HL-60 (cell line): ENCODE measurements at regions not wholly inside any gene's neighbourhood (a gene's known extent, or its start where the extent isn't known, plus 50 kb on each side); places are given as distances from the start of the nearest gene placed in this dataset.
"Not testable (repeated sequence)": the region's sequence is repeated elsewhere in the genome, so short reads cannot be mapped to it uniquely, and the experiment has no call there.

ENCODE experiments used
- DNase-seq, 2 experiments: peaks; one replicate each; pipeline ENCODE4 v3.0.0-alpha.2; 2010 to 2020; ENCODE audit warnings: low read depth in 1 of 2, low spot score in 1 of 2
- H3K27ac ChIP-seq: fragments of 250-450 bp; sonication (Bioruptor Pico); replicated peaks from 2 replicates; pipeline ENCODE4 v1.5.1; 2020; ENCODE audit warnings: mild to moderate bottlenecking, moderate library complexity
- H3K27me3 ChIP-seq: fragments of 250-450 bp; sonication (Bioruptor Pico); 2 replicates; pipeline ENCODE4 v1.5.1; 2021; ENCODE audit warnings: mild to moderate bottlenecking, moderate library complexity; ENCODE audit not compliant: insufficient read depth, poor library complexity, severe bottlenecking
- H3K4me3 ChIP-seq: replicated peaks from 2 replicates; pipeline ENCODE4 v1.5.1; 2011; ENCODE audit warnings: mild to moderate bottlenecking, control low read depth, low read length; ENCODE audit not compliant: insufficient read depth
- CTCF ChIP-seq: IDR thresholded peaks from one replicate; pipeline ENCODE4 v1.5.1; 2011; ENCODE audit warnings: low read length, control low read depth, inconsistent platforms; ENCODE audit not compliant: insufficient read depth
- GABPA ChIP-seq: IDR thresholded peaks from 2 replicates; pipeline ENCODE4 v1.6.1; 2012; ENCODE audit warnings: low read depth
- POLR2AphosphoS5 ChIP-seq: IDR thresholded peaks from 2 replicates; pipeline ENCODE4 v1.6.1; 2012; ENCODE audit warnings: low read depth
- SPI1 ChIP-seq: IDR thresholded peaks from 2 replicates; pipeline ENCODE4 v1.6.1; 2012; ENCODE audit warnings: low read depth, mild to moderate bottlenecking, borderline replicate concordance
- TF ChIP-seq, protein P1 (sequence below): IDR thresholded peaks from 2 replicates; pipeline ENCODE4 v1.6.1; 2012; ENCODE audit warnings: low read depth; ENCODE audit not compliant: insufficient replicate concordance

DNA sequence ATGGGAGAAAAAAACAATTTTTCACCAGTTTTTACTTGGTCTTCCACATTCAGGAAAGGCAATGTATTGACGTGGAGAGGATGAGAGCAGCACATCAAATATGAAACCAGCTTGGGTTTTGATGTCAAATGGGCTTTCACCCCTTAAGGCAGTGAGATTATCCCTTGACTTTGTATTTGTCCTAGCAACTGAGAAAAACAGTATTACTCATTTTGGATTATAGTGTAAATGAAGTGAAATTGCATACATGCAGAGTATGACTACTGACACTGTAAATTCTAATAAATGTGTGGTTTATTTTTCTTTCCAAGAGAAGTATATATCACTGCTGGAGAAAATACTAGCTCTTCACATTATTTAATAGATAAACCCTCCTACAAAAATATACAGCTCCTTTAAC lies 863.6 kb upstream of the IGFBP7 start:
- Histone ChIP-seq H3K27me3 (no peaks in the 10 kb centered on the region), H3K4me3 (no peak overlapping the region), H3K27ac (no peak overlapping the region)
- TF ChIP-seq SPI1 = no peak
- TF ChIP-seq, protein P1, sequence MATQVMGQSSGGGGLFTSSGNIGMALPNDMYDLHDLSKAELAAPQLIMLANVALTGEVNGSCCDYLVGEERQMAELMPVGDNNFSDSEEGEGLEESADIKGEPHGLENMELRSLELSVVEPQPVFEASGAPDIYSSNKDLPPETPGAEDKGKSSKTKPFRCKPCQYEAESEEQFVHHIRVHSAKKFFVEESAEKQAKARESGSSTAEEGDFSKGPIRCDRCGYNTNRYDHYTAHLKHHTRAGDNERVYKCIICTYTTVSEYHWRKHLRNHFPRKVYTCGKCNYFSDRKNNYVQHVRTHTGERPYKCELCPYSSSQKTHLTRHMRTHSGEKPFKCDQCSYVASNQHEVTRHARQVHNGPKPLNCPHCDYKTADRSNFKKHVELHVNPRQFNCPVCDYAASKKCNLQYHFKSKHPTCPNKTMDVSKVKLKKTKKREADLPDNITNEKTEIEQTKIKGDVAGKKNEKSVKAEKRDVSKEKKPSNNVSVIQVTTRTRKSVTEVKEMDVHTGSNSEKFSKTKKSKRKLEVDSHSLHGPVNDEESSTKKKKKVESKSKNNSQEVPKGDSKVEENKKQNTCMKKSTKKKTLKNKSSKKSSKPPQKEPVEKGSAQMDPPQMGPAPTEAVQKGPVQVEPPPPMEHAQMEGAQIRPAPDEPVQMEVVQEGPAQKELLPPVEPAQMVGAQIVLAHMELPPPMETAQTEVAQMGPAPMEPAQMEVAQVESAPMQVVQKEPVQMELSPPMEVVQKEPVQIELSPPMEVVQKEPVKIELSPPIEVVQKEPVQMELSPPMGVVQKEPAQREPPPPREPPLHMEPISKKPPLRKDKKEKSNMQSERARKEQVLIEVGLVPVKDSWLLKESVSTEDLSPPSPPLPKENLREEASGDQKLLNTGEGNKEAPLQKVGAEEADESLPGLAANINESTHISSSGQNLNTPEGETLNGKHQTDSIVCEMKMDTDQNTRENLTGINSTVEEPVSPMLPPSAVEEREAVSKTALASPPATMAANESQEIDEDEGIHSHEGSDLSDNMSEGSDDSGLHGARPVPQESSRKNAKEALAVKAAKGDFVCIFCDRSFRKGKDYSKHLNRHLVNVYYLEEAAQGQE = no peak
- no peak for TF ChIP-seq CTCF
- TF ChIP-seq POLR2AphosphoS5 = no peak
- TF ChIP-seq GABPA = no peak
- DNase-seq = no peak

DNA sequence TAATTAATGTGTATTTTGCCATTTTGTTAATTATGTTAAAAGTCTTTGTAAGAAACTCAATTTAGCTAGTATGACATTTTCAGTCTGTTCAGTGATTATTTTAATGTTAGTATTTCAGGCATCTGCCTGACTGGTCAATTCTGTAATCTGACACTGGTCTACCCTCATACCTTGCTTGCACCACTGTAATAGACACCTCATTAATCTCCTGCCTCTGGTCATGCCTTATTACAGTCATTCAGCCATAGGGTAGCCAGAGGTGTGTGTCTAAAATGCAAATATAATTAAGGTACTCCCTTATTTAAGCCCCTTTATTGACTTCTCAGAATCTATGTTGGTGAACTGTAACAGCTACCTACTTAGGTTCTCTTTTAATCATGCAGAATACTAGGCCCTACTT lies 861.1 kb upstream of the IGFBP7 start:
- TF ChIP-seq GABPA = no peak
- Histone ChIP-seq H3K27me3 (no peaks in the 10 kb centered on the region), H3K4me3 (no peak overlapping the region), H3K27ac (no peak overlapping the region)
- DNase-seq = no peak

- DNase-seq = no peak
- TF ChIP-seq POLR2AphosphoS5 (no peak), CTCF (no peak), GABPA (no peak), SPI1 (no peak)
- TF ChIP-seq, protein P1 = no peak
- no peak overlapping the region for H3K4me3 ChIP-seq
- no peak overlapping the region for H3K27ac ChIP-seq
- H3K27me3 ChIP-seq = no peaks in the 10 kb centered on the region
Measured at GRCh38 chr4:57966987-57967760, 857.0 kb upstream of the IGFBP7 start.

- H3K27me3 ChIP-seq, H3K27ac ChIP-seq, H3K4me3 ChIP-seq, DNase-seq: not testable (repeated sequence)
Measured at GRCh38 chr4:57965431-57965830, 855.2 kb upstream of the IGFBP7 start.

DNA sequence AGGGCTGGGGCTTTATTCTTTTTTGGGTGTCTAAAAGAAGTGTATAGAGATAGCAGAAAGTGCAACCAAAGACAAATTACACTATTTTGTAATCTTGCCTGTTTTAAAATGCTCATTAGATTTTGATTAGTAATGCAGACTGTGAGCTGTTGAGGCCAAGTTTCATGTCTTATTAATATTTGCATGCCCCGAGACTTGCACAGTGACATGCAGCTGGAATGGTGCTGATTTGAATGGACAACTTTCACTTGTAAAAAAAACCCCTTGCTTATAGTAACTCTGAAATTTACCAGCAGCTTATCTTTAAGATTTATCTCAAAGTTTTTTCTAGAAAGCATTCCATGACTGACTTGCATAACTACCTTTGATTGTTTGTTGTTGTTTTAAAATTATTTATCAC lies 835.1 kb upstream of the IGFBP7 start:
- no peak for DNase-seq
- H3K4me3 ChIP-seq = no peak overlapping the region
- TF ChIP-seq CTCF (no peak), SPI1 (no peak), POLR2AphosphoS5 (no peak), GABPA (no peak)
- TF ChIP-seq, protein P1 = no peak
- H3K27ac ChIP-seq = no peak overlapping the region
- H3K27me3 ChIP-seq = no peaks in the 10 kb centered on the region
